ENCODE measurements at regions not wholly inside any gene's neighbourhood (a gene's known extent, or its start where the extent isn't known, plus 50 kb on each side); places are given as distances from the start of the nearest gene placed in this dataset.
"Not testable (repeated sequence)": the region's sequence is repeated elsewhere in the genome, so short reads cannot be mapped to it uniquely, and the experiment has no call there.

DNA sequence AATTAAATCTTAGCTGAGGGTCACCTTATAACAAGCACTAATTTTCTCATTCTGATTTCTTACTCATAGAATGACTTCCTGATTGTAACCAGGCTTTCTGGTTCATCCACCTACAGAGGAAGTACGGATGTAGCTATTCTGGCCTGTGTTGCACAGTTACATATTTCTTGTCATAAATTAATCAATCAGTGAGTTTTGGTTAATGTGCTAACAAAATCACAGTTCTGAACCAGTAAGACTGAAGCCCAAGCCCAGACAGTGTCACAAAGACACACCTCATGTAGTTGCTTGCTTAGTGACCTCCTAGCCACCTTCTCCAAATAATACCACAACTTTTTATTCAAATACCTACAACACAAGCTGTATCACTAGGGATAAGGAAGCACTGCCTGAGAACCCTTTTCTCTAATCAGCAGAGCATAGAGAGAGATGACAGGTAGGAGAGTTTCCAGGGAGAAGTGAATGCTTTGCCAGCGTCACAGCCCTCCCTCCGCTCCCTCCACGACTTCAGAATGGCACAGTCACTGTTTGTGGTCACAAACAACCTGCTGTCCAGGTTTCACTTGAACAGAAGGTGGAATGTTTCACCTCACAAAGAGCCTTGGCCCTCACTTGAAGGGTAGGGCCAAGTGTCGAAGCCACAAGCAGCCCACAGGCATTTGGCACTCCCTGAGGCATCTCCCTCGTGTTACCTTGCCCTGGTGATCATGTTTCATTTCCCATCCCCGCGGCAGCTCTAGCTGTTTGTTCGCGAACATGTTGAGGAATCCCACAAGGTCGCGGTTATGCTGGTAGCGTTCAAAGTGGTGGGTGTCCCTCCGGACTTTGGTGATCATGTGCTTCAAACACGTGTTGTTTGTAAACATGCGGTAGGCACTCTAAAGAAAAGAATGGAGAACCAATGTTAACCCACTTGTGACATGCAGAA lies 120.8 kb upstream of the STK17B start:
- WGBS: 85% methylated on average over 16 of the region's 16 CpGs
- Histone ChIP-seq H3K4me3 (ENCODE audit: low read depth, low read length) (no peak overlapping the region), H3K27ac (ENCODE audit: low read depth) (no peak overlapping the region), H3K36me3 (ENCODE audit: insufficient read depth) (no peaks in the 10 kb centered on the region), H3K4me1 (ENCODE audit: insufficient read depth) (no peaks in the 10 kb centered on the region)
- DNase-seq (ENCODE audit: extremely low spot score): no peak

GRCh38 chr2:196293751-196294515 lies 122.6 kb upstream of the STK17B start:
- Histone ChIP-seq H3K4me1 (ENCODE audit: insufficient read depth) (no peaks in the 10 kb centered on the region), H3K36me3 (ENCODE audit: insufficient read depth) (no peaks in the 10 kb centered on the region), H3K4me3 (ENCODE audit: low read depth, low read length) (no peak overlapping the region), H3K27ac (ENCODE audit: low read depth) (no peak overlapping the region)
- WGBS: 21% methylated on average over 3 of the region's 3 CpGs
- no peak for DNase-seq (ENCODE audit: extremely low spot score)

DNA sequence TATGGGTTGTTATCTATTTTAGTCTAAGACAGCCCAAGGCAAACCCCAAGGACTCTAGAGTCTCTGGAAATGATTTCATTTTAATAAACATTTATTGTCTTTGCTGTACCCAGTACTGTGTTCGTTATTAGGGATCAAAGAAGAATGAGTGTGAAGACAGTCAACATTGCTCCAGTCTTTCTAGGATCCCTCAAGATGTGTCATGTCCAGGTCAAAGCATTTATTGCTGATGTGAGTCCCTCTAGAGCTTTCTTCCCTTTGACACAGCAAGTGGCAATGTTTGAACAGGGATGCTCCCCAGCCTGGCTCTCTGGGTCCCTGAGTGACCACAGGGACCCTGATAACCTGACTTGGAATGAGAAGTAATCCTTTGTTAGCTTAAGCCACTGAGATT lies 123.1 kb upstream of the STK17B start:
- no peak overlapping the region for H3K4me3 ChIP-seq (ENCODE audit: low read depth, low read length)
- no peak for DNase-seq (ENCODE audit: extremely low spot score)
- no peaks in the 10 kb centered on the region for H3K4me1 ChIP-seq (ENCODE audit: insufficient read depth)
- H3K27ac ChIP-seq (ENCODE audit: low read depth): no peak overlapping the region
- H3K36me3 ChIP-seq (ENCODE audit: insufficient read depth): no peaks in the 10 kb centered on the region
- WGBS: 29% methylated on average over 1 of the region's 1 CpG

GRCh38 chr2:196295005-196295404 lies 123.6 kb upstream of the STK17B start:
- no peaks in the 10 kb centered on the region for H3K4me1 ChIP-seq (ENCODE audit: insufficient read depth)
- WGBS: 91% methylated on average over 1 of the region's 1 CpG
- H3K27ac ChIP-seq (ENCODE audit: low read depth): no peak overlapping the region
- H3K4me3 ChIP-seq (ENCODE audit: low read depth, low read length): no peak overlapping the region
- DNase-seq (ENCODE audit: extremely low spot score): no peak
- no peaks in the 10 kb centered on the region for H3K36me3 ChIP-seq (ENCODE audit: insufficient read depth)

DNA sequence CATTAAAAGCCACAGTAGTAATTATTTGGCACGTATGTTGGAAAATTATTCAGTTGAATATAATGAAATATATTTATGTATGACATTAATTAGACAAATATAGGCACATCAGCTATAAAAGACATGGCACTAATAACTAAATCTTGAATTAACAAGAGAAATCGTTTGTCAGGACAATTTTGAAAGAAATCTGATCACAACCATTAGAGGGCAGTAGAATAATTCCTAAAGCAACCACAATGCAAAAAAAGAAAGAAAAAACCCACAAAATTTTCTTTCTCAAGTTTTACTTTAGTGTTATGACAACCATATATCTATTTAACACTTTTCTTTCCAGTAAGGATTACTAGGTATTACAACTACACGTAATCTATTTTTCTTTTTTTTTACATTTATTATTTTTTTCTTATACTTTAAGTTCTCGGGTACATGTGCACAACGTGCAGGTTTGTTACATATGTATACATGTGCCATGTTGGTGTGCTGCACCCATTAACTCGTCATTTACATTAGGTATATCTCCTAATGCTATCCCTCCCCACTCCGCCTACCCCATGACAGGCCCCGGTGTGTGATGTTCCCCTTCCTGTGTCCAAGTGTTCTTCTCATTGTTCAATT lies 126.8 kb upstream of the STK17B start:
- H3K4me1 ChIP-seq (ENCODE audit: insufficient read depth); H3K36me3 ChIP-seq (ENCODE audit: insufficient read depth); H3K4me3 ChIP-seq (ENCODE audit: low read depth, low read length); H3K27ac ChIP-seq (ENCODE audit: low read depth); DNase-seq (ENCODE audit: extremely low spot score): not testable (repeated sequence)
- WGBS: 54% methylated on average over 8 of the region's 8 CpGs

- no peak for DNase-seq (ENCODE audit: extremely low spot score)
- H3K4me3 ChIP-seq (ENCODE audit: low read depth, low read length): no peak overlapping the region
- WGBS: 83% methylated on average over 14 of the region's 14 CpGs
- no peaks in the 10 kb centered on the region for H3K4me1 ChIP-seq (ENCODE audit: insufficient read depth)
- no peak overlapping the region for H3K27ac ChIP-seq (ENCODE audit: low read depth)
- H3K36me3 ChIP-seq (ENCODE audit: insufficient read depth): no peaks in the 10 kb centered on the region
Observed at GRCh38 chr2:196307775-196308305, 136.5 kb upstream of the STK17B start.

GRCh38 chr2:196309691-196310090 lies 138.3 kb upstream of the STK17B start:
- H3K4me1 ChIP-seq (ENCODE audit: insufficient read depth): no peaks in the 10 kb centered on the region
- H3K36me3 ChIP-seq (ENCODE audit: insufficient read depth): no peaks in the 10 kb centered on the region
- no peak for DNase-seq (ENCODE audit: extremely low spot score)
- H3K4me3 ChIP-seq (ENCODE audit: low read depth, low read length): no peak overlapping the region
- H3K27ac ChIP-seq (ENCODE audit: low read depth): no peak overlapping the region

DNA sequence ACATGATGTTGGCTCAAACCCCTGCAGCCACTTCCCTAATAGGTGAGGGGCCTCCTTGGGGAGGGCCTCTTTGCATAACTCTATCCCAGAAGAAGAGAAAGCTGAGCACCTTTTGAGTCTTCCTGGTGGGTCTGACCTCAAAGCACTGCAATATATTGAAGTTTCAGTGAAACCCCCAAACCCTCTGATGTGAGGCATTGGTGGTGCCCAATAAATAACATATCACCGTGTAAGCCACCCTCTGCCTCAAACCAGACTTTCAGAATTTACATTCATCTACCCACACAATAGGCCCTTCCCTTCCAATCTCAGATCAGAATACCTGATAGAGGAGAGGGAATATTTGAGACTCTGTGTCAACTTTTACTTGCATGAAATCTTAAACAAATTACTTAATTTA lies 142.8 kb upstream of the STK17B start:
- no peaks in the 10 kb centered on the region for H3K4me1 ChIP-seq (ENCODE audit: insufficient read depth)
- no peaks in the 10 kb centered on the region for H3K36me3 ChIP-seq (ENCODE audit: insufficient read depth)
- H3K4me3 ChIP-seq (ENCODE audit: low read depth, low read length): no peak overlapping the region
- WGBS: 72% methylated on average over 1 of the region's 1 CpG
- no peak overlapping the region for H3K27ac ChIP-seq (ENCODE audit: low read depth)
- no peak for DNase-seq (ENCODE audit: extremely low spot score)

GRCh38 chr2:196314780-196315179 lies 143.4 kb upstream of the STK17B start:
- DNase-seq (ENCODE audit: extremely low spot score): no peak
- Histone ChIP-seq H3K4me3 (ENCODE audit: low read depth, low read length) (no peak overlapping the region), H3K27ac (ENCODE audit: low read depth) (no peak overlapping the region), H3K36me3 (ENCODE audit: insufficient read depth) (no peaks in the 10 kb centered on the region), H3K4me1 (ENCODE audit: insufficient read depth) (no peaks in the 10 kb centered on the region)
- 81% methylated on average over 4 of the region's 4 CpGs for WGBS

GRCh38 chr2:196315388-196316049 lies 144.1 kb upstream of the STK17B start:
- Histone ChIP-seq H3K27ac (ENCODE audit: low read depth) (no peak overlapping the region), H3K4me1 (ENCODE audit: insufficient read depth) (no peaks in the 10 kb centered on the region), H3K4me3 (ENCODE audit: low read depth, low read length) (no peak overlapping the region), H3K36me3 (ENCODE audit: insufficient read depth) (no peaks in the 10 kb centered on the region)
- DNase-seq (ENCODE audit: extremely low spot score): no peak
- 82% methylated on average over 3 of the region's 3 CpGs for WGBS

DNA sequence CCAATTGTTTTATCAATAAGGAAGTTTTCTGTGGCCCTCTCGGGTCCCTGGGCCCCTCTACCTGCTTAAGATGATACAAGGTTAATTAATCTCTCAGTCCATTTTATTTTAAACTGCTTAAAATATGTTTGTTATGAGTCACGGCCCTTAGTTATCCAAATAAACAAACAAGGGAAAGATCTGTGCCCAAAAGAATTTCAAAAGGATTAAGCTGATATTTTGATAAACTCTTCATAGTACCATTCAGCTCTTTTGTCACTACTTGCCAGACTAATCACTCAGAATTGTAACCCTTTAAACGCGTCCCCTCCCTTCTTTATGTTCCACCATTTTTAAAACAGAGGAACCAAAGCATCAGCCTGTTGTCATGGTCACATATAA lies 144.7 kb upstream of the STK17B start:
- Histone ChIP-seq H3K36me3 (ENCODE audit: insufficient read depth) (no peaks in the 10 kb centered on the region), H3K27ac (ENCODE audit: low read depth) (no peak overlapping the region), H3K4me3 (ENCODE audit: low read depth, low read length) (no peak overlapping the region), H3K4me1 (ENCODE audit: insufficient read depth) (no peaks in the 10 kb centered on the region)
- 78% methylated on average over 4 of the region's 4 CpGs for WGBS
- no peak for DNase-seq (ENCODE audit: extremely low spot score)

DNA sequence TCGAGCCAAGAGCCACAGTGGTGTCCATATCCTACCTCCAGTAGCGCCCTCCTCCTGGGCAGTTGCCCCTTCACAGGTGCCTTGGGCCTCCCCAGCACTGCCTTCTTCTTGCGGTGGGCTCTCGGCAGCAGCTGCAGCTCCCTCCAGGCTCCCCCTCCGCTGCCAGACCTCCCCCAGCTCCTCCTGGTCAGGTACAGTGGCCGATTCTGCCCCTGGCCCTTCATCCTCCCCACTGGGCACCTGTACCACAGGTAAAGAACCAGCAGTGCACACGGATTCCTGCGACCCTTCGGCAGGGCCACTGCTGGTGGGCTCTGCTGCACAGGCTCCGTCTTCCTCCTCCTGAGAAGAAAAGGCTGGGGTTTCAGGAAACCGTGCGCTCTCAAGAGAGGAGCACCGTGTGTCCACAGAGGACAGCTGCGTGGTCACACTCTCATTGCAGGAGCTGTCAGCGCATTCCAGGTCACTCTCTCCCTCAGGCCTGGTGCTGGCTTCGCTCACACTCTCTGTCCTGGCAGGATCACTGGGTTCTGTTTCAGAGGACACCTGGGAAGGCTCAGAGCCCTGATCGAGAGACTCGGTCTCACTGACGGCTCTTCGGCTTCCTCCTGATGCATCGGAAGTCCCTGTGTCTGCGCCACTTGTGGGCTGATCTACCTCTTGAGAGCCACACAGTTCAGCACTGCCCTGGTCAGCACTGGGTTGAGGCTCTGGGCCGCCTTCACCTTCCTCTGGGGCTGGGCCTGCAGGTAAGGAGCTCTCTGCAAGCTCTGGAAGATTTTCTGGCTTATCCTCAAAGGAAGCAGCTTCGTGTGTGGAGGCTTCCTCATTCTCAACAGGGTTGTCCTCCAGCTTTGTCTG lies 147.4 kb upstream of the STK17B start:
- H3K4me1 ChIP-seq (ENCODE audit: insufficient read depth): no peaks in the 10 kb centered on the region
- no peak for DNase-seq (ENCODE audit: extremely low spot score)
- no peak overlapping the region for H3K27ac ChIP-seq (ENCODE audit: low read depth)
- 94% methylated on average over 24 of the region's 24 CpGs for WGBS
- no peaks in the 10 kb centered on the region for H3K36me3 ChIP-seq (ENCODE audit: insufficient read depth)
- no peak overlapping the region for H3K4me3 ChIP-seq (ENCODE audit: low read depth, low read length)

Data from urinary bladder (tissue), 3 donors.